WTC11 (cell line): ENCODE measurements at regions not wholly inside any gene's neighbourhood (a gene's known extent, or its start where the extent isn't known, plus 50 kb on each side); places are given as distances from the start of the nearest gene placed in this dataset.

Experiments used
- ATAC-seq: fragments of 200-7000 bp; cut with Tn5 transposase; 2 replicates; pipeline ENCODE4 v1.10.0; 2021; ENCODE audit warnings: mild to moderate bottlenecking, moderate library complexity
- CTCF ChIA-PET: fragments of 300-600 bp; sonication (Branson Sonifier 250); formaldehyde crosslinking; loops from one replicate; lab custom pipeline; 2021; ENCODE audit warnings: antibody characterized with exemption; lab: Charles Lee
- POLR2A ChIA-PET: fragments of 350-600 bp; sonication (Branson Sonifier 250); formaldehyde crosslinking; loops from one replicate; lab custom pipeline; 2021; ENCODE audit warnings: antibody characterized with exemption; lab: Charles Lee
- DNase-seq: peaks from one replicate; pipeline ENCODE4 v3.0.0; 2021; ENCODE audit warnings: low spot score
- H3K27ac Mint-ChIP-seq: 2 replicates; pipeline ENCODE4 v1.8.0; 2021; ENCODE audit warnings: mixed read lengths
- H3K27me3 Mint-ChIP-seq: 2 replicates; pipeline ENCODE4 v1.8.0; 2021; ENCODE audit warnings: low read depth, mild to moderate bottlenecking, moderate library complexity, mixed read lengths
- H3K36me3 Mint-ChIP-seq: 2 replicates; pipeline ENCODE4 v1.8.0; 2021; ENCODE audit warnings: mixed read lengths
- H3K4me1 Mint-ChIP-seq: 2 replicates; pipeline ENCODE4 v1.8.0; 2022; ENCODE audit warnings: mixed read lengths
- H3K4me3 Mint-ChIP-seq: 2 replicates; pipeline ENCODE4 v1.8.0; 2021; ENCODE audit warnings: mild to moderate bottlenecking, moderate library complexity, mixed read lengths
- H3K9me3 Mint-ChIP-seq: 2 replicates; pipeline ENCODE4 v1.8.0; 2021; ENCODE audit warnings: mixed read lengths
- AR ChIP-seq: fragments of 250-450 bp; sonication (Bioruptor Pico); IDR thresholded peaks from 2 replicates; pipeline ENCODE4 v1.9.0; 2021; ENCODE audit warnings: mild to moderate bottlenecking
- ATF6 ChIP-seq: sonication (generic); formaldehyde crosslinking; IDR thresholded peaks from 2 replicates; pipeline ENCODE4 v1.8.1; 2023; ENCODE audit warnings: mild to moderate bottlenecking, missing genetic modification reagents
- CREB1 ChIP-seq: sonication (generic); formaldehyde crosslinking; IDR thresholded peaks from 2 replicates; pipeline ENCODE4 v1.8.0; 2023; ENCODE audit warnings: mild to moderate bottlenecking, missing genetic modification reagents
- E2F4 ChIP-seq: sonication (generic); formaldehyde crosslinking; IDR thresholded peaks from 2 replicates; pipeline ENCODE4 v1.8.1; 2022; ENCODE audit warnings: low read depth, mild to moderate bottlenecking, moderate library complexity, missing genetic modification reagents, borderline replicate concordance
- GABPB1 ChIP-seq: sonication (generic); formaldehyde crosslinking; IDR thresholded peaks from 2 replicates; pipeline ENCODE4 v1.8.1; 2023; ENCODE audit warnings: mild to moderate bottlenecking, missing genetic modification reagents
- HMGA2 ChIP-seq: fragments of 250-450 bp; sonication (Bioruptor Pico); IDR thresholded peaks from 2 replicates; pipeline ENCODE4 v1.4.0; 2021; ENCODE audit warnings: mild to moderate bottlenecking, moderate library complexity
- MAX ChIP-seq: sonication (generic); formaldehyde crosslinking; IDR thresholded peaks from 2 replicates; pipeline ENCODE4 v1.8.0; 2022; ENCODE audit warnings: mild to moderate bottlenecking, missing genetic modification reagents
- NFATC4 ChIP-seq: fragments of 250-450 bp; sonication (Bioruptor Pico); IDR thresholded peaks from 2 replicates; pipeline ENCODE4 v1.9.0; 2021; ENCODE audit warnings: mild to moderate bottlenecking
- NFE2L1 ChIP-seq: sonication (generic); formaldehyde crosslinking; IDR thresholded peaks from 2 replicates; pipeline ENCODE4 v1.8.1; 2023; ENCODE audit warnings: missing genetic modification reagents
- NR3C1 ChIP-seq: sonication (generic); formaldehyde crosslinking; conservative IDR thresholded peaks from 2 replicates; pipeline ENCODE4 v1.8.1; 2023; ENCODE audit warnings: low read depth, mild to moderate bottlenecking, missing genetic modification reagents
- OVOL2 ChIP-seq: fragments of 250-450 bp; sonication (Bioruptor Pico); IDR thresholded peaks from 2 replicates; pipeline ENCODE4 v1.9.0; 2021; ENCODE audit warnings: mild to moderate bottlenecking, borderline replicate concordance
- PRRX2 ChIP-seq: fragments of 250-450 bp; sonication (Bioruptor Pico); IDR thresholded peaks from 2 replicates; pipeline ENCODE4 v1.8.0; 2021; ENCODE audit warnings: mild to moderate bottlenecking
- RELA ChIP-seq: sonication (generic); formaldehyde crosslinking; IDR thresholded peaks from 2 replicates; pipeline ENCODE4 v1.8.1; 2022; ENCODE audit warnings: missing genetic modification reagents, mild to moderate bottlenecking, borderline replicate concordance
- USF1 ChIP-seq: sonication (generic); formaldehyde crosslinking; IDR thresholded peaks from 2 replicates; pipeline ENCODE4 v1.8.0; 2022; ENCODE audit warnings: mild to moderate bottlenecking, missing genetic modification reagents
- ZBTB21 ChIP-seq: sonication (generic); formaldehyde crosslinking; IDR thresholded peaks from 2 replicates; pipeline ENCODE4 v1.8.1; 2023; ENCODE audit warnings: mild to moderate bottlenecking, missing genetic modification reagents, borderline replicate concordance
- ZBTB43 ChIP-seq: sonication (generic); formaldehyde crosslinking; IDR thresholded peaks from 2 replicates; pipeline ENCODE4 v1.8.1; 2023; ENCODE audit warnings: mild to moderate bottlenecking, missing genetic modification reagents
- ZNF425 ChIP-seq: fragments of 250-450 bp; sonication (Bioruptor Pico); conservative IDR thresholded peaks from 2 replicates; pipeline ENCODE4 v1.9.0; 2021; ENCODE audit warnings: mild to moderate bottlenecking
- ZSCAN18 ChIP-seq: fragments of 250-450 bp; sonication (Bioruptor Pico); IDR thresholded peaks from 2 replicates; pipeline ENCODE4 v2.1.2; 2022; ENCODE audit warnings: mild to moderate bottlenecking, moderate library complexity

GRCh38 chr10:129405389-129405788, 61.7 kb upstream of the MGMT start:
- TF ChIP-seq NR3C1 (no peak), USF1 (CRISPR knock-in tag) (no peak), ZBTB21 (CRISPR knock-in tag) (no peak), OVOL2 (CRISPR knock-in tag) (no peak), ZNF425 (CRISPR knock-in tag) (no peak), NFATC4 (CRISPR knock-in tag) (no peak), ATF6 (CRISPR knock-in tag) (no peak), RELA (CRISPR knock-in tag) (no peak), PRRX2 (CRISPR knock-in tag) (no peak), HMGA2 (no peak), AR (CRISPR knock-in tag) (no peak), E2F4 (CRISPR knock-in tag) (no peak), ZSCAN18 (CRISPR knock-in tag) (no peak), ZBTB43 (CRISPR knock-in tag) (no peak), NFE2L1 (CRISPR knock-in tag) (no peak), CREB1 (CRISPR knock-in tag) (no peak), MAX (no peak), GABPB1 (CRISPR knock-in tag) (no peak)
- H3K9me3 Mint-ChIP-seq: peaks cover 6% of the 10 kb centered on the region; the same call in 1 of the 2 replicates
- no peak overlapping the region for H3K4me3 Mint-ChIP-seq
- H3K4me1 Mint-ChIP-seq: peaks cover 2% of the 10 kb centered on the region; the same call in 1 of the 2 replicates
- ChIA-PET CTCF (no interaction called here), POLR2A (no interaction called here)
- H3K27ac Mint-ChIP-seq: no peak overlapping the region
- H3K36me3 Mint-ChIP-seq: no peaks in the 10 kb centered on the region
- H3K27me3 Mint-ChIP-seq: no peaks in the 10 kb centered on the region
- ATAC-seq (no peak), DNase-seq (no peak)
